ENCODE measurements at regions not wholly inside any gene's neighbourhood (a gene's known extent, or its start where the extent isn't known, plus 50 kb on each side); places are given as distances from the start of the nearest gene placed in this dataset.

DNA sequence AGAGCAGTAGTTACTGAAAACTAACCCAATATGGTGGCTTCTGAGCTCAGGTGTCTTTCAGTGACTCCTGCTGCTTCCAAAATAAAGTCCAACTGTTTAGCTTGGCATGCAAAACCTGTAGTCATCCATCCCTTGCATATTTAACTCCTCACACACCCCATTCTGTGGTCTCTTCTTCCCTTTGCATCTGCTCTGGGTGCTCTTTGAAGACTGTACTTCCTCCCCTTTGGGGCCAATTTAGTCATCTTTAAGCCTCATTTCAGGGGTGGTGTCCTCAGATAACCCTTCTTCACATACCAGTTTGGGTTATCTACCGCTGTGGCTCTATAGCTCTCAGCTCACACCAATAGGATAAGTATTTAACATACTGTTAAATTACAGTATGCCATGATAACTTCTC, 209.9 kb upstream of the DMRT1 start:
- TF ChIP-seq, protein P1, sequence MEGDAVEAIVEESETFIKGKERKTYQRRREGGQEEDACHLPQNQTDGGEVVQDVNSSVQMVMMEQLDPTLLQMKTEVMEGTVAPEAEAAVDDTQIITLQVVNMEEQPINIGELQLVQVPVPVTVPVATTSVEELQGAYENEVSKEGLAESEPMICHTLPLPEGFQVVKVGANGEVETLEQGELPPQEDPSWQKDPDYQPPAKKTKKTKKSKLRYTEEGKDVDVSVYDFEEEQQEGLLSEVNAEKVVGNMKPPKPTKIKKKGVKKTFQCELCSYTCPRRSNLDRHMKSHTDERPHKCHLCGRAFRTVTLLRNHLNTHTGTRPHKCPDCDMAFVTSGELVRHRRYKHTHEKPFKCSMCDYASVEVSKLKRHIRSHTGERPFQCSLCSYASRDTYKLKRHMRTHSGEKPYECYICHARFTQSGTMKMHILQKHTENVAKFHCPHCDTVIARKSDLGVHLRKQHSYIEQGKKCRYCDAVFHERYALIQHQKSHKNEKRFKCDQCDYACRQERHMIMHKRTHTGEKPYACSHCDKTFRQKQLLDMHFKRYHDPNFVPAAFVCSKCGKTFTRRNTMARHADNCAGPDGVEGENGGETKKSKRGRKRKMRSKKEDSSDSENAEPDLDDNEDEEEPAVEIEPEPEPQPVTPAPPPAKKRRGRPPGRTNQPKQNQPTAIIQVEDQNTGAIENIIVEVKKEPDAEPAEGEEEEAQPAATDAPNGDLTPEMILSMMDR (IDR thresholded peaks at IDR 0.05), result no peak
- TF ChIP-seq POLR2A (IDR thresholded peaks at IDR 0.05), result no peak
